Activated naive CD4-positive, alpha-beta T cell treated with anti-CD3 and anti-CD28 coated beads, Interleukin-2, amount 10 ng/mL, durations not matched to agents 7 days and 5 days (primary cell): ENCODE measurements at regions not wholly inside any gene's neighbourhood (a gene's known extent, or its start where the extent isn't known, plus 50 kb on each side); places are given as distances from the start of the nearest gene placed in this dataset.

Experiments used
- CTCF ChIA-PET: fragments of 350-600 bp; sonication (Branson Sonifier 250); formaldehyde crosslinking; loops from one replicate; lab custom pipeline; 2021; ENCODE audit warnings: antibody characterized with exemption; lab: Charles Lee
- DNase-seq: peaks from one replicate; pipeline ENCODE4 v3.0.0-alpha.2; 2020
- H3K27ac Mint-ChIP-seq: one replicate; pipeline ENCODE4 v1.8.0; 2021; ENCODE audit warnings: mild to moderate bottlenecking, moderate library complexity, mixed read lengths
- H3K27me3 Mint-ChIP-seq: one replicate; pipeline ENCODE4 v1.8.0; 2021; ENCODE audit warnings: mild to moderate bottlenecking, mixed read lengths
- H3K36me3 Mint-ChIP-seq: one replicate; pipeline ENCODE4 v1.8.0; 2021; ENCODE audit warnings: mixed read lengths
- H3K4me1 Mint-ChIP-seq: one replicate; pipeline ENCODE4 v1.8.0; 2021; ENCODE audit warnings: mixed read lengths
- H3K4me3 Mint-ChIP-seq: one replicate; pipeline ENCODE4 v1.8.0; 2021; ENCODE audit warnings: mild to moderate bottlenecking, moderate library complexity, mixed read lengths
- H3K9me3 Mint-ChIP-seq: one replicate; pipeline ENCODE4 v1.8.0; 2021; ENCODE audit warnings: mixed read lengths

GRCh38 chr5:179427676-179428056 lies 82.4 kb upstream of the ADAMTS2 start:
- no peaks in the 10 kb centered on the region for H3K27me3 Mint-ChIP-seq
- H3K9me3 Mint-ChIP-seq: no peaks in the 10 kb centered on the region
- DNase-seq: no peak
- no peak overlapping the region for H3K4me3 Mint-ChIP-seq
- no peaks in the 10 kb centered on the region for H3K36me3 Mint-ChIP-seq
- CTCF ChIA-PET: no interaction called here
- no peak overlapping the region for H3K27ac Mint-ChIP-seq
- no peaks in the 10 kb centered on the region for H3K4me1 Mint-ChIP-seq

DNA sequence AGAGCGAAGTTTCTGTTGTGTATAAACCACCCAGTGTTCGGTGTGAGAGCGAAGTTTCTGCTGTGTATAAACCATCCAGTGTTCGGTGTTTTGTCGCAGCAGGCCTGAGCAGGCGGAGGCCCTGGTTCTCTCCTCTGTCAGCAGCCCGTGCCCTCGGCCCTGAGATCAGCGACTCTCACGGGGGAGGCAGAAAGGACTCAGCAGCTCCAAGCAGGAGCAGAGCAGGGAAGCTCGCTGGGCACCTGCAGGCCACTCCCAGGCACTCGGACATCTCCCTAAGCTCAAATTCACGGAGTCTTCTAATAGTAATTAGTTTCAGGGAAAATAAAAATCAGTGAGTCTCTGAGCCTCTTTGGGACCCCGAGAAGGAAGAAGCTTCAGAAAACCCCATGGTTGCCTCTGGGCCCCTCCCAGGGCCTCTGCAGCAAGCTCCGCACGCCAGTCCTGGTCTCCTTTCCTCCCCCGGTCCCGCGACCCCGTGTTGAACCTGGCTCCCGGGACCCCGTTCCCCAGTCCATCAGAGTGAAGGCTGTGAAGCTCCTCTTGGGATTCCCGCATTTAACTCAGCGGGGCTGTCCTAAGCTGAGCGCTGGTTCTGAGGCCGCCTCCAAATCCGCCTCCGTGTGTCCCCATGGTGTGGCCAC lies 81.9 kb upstream of the ADAMTS2 start:
- no peak overlapping the region for H3K27ac Mint-ChIP-seq
- no peaks in the 10 kb centered on the region for H3K9me3 Mint-ChIP-seq
- CTCF ChIA-PET: no interaction called here
- H3K36me3 Mint-ChIP-seq: no peaks in the 10 kb centered on the region
- DNase-seq: no peak
- H3K4me1 Mint-ChIP-seq: no peaks in the 10 kb centered on the region
- no peak overlapping the region for H3K4me3 Mint-ChIP-seq
- H3K27me3 Mint-ChIP-seq: no peaks in the 10 kb centered on the region

DNA sequence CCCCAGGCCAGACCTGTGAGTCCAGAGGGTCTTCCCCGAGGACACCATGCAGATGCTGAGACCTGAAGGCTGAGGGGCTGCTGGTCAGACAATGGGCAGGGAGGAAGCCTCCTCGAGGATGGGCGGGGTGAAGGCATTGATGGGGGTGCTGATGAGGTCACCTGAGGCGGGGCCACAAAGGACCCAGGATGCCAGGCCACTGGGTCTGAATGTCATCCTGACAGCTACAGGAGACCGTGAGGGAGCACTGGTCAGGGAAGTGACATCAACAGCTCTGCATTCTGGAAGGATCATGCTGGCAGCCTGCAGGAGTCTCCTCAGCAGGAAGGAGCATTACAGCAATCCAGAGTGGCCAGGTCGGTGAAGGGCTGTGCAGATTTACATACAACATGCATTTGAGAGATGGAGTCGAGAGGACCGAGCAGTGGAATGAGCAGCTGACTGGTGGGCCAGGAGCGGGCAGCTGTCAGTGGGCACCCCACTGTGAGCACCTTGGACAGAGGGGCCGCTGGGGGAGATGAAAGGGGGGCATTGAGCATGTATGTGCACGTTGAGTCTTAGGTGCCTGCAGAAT lies 77.7 kb upstream of the ADAMTS2 start:
- CTCF ChIA-PET: no interaction called here
- no peaks in the 10 kb centered on the region for H3K27me3 Mint-ChIP-seq
- no peak overlapping the region for H3K27ac Mint-ChIP-seq
- no peak for DNase-seq
- H3K4me1 Mint-ChIP-seq: no peaks in the 10 kb centered on the region
- no peak overlapping the region for H3K4me3 Mint-ChIP-seq
- H3K36me3 Mint-ChIP-seq: no peaks in the 10 kb centered on the region
- no peaks in the 10 kb centered on the region for H3K9me3 Mint-ChIP-seq

DNA sequence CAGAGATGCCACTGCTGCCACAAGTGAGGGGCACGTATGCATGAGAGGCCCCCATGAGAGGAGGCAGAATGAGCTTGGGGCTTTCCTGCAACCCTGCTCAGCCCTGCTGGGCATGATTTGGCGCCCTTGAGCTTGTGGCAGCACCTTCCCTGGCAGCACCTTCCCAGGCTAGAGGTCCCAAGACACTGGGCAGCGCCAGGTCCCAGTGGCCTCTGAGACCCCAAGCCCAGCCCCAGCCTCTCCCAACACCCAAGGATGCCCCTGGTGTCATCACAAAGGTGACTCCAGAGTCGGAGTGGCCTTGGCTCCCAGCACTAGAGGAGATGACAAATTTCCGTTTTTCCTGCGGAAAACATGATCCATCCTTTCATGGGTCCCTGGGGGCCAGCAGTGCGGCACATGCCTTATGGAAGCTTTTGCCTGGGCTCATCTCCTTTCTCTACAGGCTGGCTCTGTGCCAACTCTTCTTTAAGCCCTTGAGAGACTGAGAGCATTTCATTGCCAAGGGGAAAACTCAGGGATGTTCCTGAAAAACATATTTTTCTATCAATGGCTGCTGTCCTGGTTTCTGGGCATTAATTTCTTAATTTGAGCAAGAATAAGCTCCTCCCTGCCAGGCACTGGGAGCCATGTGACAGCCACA lies 77.1 kb upstream of the ADAMTS2 start:
- DNase-seq: no peak
- no peak overlapping the region for H3K27ac Mint-ChIP-seq
- no peaks in the 10 kb centered on the region for H3K4me1 Mint-ChIP-seq
- no peaks in the 10 kb centered on the region for H3K9me3 Mint-ChIP-seq
- CTCF ChIA-PET: no interaction called here
- no peaks in the 10 kb centered on the region for H3K27me3 Mint-ChIP-seq
- no peaks in the 10 kb centered on the region for H3K36me3 Mint-ChIP-seq
- H3K4me3 Mint-ChIP-seq: no peak overlapping the region

DNA sequence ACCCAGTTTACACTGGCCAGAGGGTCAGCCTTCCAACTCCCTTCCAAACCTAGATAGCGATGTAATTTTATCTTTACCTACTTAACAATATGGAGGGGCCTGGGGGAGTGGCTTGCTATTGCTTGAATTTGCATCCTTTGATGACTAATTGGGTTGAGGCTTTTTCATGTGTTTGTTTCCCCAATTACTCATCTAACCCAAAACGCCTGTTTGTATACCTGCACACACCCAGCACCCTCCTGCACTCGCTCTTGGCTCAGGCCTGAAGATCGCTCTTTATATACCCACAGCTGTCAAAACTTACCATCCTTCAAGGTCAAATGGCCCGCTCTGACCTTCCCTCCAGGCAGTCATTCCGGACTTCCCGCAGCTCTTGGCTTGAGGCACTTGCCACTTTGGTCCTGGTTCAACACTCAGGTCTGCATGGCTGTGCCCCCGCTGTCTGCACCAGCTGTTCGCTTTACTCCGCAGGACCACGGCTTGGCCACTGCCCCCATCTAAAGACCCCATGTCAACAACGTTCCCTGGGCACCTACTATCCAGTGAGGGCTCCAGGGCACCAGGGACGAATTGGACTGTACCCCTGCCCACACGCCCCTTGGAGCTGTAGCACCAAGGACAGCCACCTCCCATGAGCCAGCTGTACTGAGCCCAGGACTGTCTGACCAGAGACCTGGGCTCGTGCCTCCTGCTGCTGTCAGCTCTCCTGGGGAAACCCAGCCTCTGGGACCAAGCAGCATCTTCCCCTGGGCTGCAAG lies 76.1 kb upstream of the ADAMTS2 start:
- Mint-ChIP-seq H3K36me3 (no peaks in the 10 kb centered on the region), H3K27ac (no peak overlapping the region), H3K9me3 (no peaks in the 10 kb centered on the region), H3K27me3 (no peaks in the 10 kb centered on the region), H3K4me3 (no peak overlapping the region), H3K4me1 (no peaks in the 10 kb centered on the region)
- CTCF ChIA-PET: no interaction called here
- no peak for DNase-seq

DNA sequence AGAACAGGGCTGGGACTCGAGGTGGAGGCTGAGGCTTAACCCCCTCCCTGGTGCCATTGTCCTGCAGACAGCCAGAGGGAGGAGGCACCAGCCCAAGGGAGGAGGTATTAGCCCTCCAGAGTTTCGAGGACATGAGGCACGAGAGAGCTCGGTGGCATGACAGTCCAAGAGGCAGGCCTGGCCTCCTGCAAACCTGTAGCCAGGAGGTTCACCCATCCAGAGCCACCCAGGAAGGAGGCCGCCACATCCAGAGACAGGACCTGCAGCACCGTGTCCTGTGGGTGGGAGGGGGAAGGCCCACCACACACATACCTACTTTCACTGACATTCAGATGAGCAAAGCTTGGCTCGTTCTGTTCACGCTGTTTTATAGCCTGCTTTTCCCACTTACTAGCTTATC lies 75.2 kb upstream of the ADAMTS2 start:
- H3K36me3 Mint-ChIP-seq: no peaks in the 10 kb centered on the region
- no peak overlapping the region for H3K4me3 Mint-ChIP-seq
- H3K27me3 Mint-ChIP-seq: no peaks in the 10 kb centered on the region
- no peak overlapping the region for H3K27ac Mint-ChIP-seq
- H3K9me3 Mint-ChIP-seq: no peaks in the 10 kb centered on the region
- H3K4me1 Mint-ChIP-seq: no peaks in the 10 kb centered on the region
- DNase-seq: no peak
- CTCF ChIA-PET: no interaction called here

DNA sequence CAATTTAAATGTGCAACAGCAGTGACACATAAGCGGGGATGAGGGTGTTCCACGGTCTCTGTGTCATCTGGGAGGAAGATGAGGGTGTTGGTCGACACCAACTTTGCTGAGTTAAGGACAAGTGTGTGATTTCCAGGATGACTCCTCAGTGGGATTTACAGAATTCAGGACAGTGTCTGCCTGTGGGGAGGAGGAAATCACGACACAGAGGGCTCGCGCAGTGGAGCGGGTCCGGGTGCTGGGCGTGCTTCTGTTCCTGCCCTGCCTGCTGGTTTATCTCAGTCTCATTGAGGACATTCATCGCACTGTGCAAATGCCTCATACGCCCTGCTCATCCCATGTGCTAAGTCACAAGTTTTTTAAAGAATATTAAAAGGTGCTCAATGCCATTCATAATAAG lies 73.7 kb upstream of the ADAMTS2 start:
- H3K9me3 Mint-ChIP-seq: no peaks in the 10 kb centered on the region
- no peak overlapping the region for H3K27ac Mint-ChIP-seq
- DNase-seq: no peak
- CTCF ChIA-PET: interaction anchor here (0.6 kb wide), 1 partner anchor 25 kb away, joined by 3 read pairs; no protein-coding TSS in a partner anchor
- no peaks in the 10 kb centered on the region for H3K4me1 Mint-ChIP-seq
- no peak overlapping the region for H3K4me3 Mint-ChIP-seq
- H3K36me3 Mint-ChIP-seq: no peaks in the 10 kb centered on the region
- H3K27me3 Mint-ChIP-seq: no peaks in the 10 kb centered on the region

GRCh38 chr5:179417696-179418095 lies 72.4 kb upstream of the ADAMTS2 start:
- Mint-ChIP-seq H3K36me3 (no peaks in the 10 kb centered on the region), H3K9me3 (no peaks in the 10 kb centered on the region), H3K4me1 (no peaks in the 10 kb centered on the region)

DNA sequence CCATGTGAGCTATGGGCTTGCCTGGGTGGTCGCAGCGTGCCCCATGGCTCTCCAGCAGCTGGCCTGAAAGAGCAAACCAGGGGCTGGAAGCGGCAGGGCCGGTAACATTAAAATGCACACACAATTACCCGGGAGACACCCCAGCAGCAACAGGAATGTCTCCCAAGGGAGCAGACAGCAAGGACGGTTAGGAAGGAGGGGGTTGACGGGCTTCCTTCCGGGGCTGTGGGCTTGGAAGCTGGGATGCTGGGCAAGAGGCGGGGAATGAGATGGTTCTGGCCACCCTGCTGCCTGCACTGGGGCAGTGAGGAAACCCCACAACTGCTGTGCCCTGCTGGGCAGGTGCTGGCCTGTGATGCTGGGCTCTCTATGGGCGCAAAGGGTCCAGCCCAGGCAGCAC lies 71.8 kb upstream of the ADAMTS2 start:
- H3K27ac Mint-ChIP-seq: no peak overlapping the region
- no peaks in the 10 kb centered on the region for H3K36me3 Mint-ChIP-seq
- CTCF ChIA-PET: no interaction called here
- H3K4me1 Mint-ChIP-seq: no peaks in the 10 kb centered on the region
- no peaks in the 10 kb centered on the region for H3K9me3 Mint-ChIP-seq
- H3K27me3 Mint-ChIP-seq: no peaks in the 10 kb centered on the region
- no peak for DNase-seq
- no peak overlapping the region for H3K4me3 Mint-ChIP-seq

More at GRCh38 chr5:179417696-179418095, 72.4 kb upstream of the ADAMTS2 start:
- no peak overlapping the region for H3K4me3 Mint-ChIP-seq
- no peak for DNase-seq
- CTCF ChIA-PET: no interaction called here
- no peaks in the 10 kb centered on the region for H3K27me3 Mint-ChIP-seq
- no peak overlapping the region for H3K27ac Mint-ChIP-seq

DNA sequence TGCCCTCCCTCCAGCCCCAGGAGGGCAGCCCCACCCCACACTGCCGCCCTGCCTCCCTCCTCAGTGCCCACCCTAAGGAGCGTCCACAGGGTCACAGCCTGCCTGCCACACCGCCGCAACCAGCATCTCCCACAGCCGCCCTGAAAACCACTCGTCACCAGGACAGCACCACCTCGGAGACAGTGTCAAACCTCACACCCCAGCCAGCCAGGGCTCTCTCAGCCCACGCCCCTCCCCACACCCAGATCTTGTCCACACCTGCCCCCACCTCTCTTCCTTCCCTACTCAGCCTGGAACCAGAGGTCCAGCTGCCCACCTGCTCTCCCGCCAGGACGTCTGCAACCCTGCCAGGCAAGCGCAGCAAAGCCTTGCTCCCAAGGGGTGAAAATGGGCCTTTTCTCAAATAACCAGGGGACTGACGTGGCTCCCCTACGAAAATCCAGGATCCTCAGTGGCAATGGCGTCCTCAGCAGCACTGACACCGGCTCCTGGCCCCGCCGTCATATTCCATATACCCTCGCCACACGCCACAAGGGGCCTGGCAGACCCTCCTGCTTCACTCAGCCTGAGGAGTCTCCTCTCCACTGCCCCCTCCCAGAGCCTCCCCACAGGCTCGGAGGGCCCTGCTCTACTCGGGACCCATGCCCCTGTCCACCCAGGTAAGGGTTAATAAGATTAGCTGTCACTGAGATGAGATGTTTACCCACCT lies 71.0 kb upstream of the ADAMTS2 start:
- no peak for DNase-seq
- Mint-ChIP-seq H3K4me1 (no peaks in the 10 kb centered on the region), H3K27me3 (no peaks in the 10 kb centered on the region), H3K36me3 (no peaks in the 10 kb centered on the region), H3K27ac (no peak overlapping the region), H3K4me3 (no peak overlapping the region), H3K9me3 (no peaks in the 10 kb centered on the region)
- CTCF ChIA-PET: no interaction called here

DNA sequence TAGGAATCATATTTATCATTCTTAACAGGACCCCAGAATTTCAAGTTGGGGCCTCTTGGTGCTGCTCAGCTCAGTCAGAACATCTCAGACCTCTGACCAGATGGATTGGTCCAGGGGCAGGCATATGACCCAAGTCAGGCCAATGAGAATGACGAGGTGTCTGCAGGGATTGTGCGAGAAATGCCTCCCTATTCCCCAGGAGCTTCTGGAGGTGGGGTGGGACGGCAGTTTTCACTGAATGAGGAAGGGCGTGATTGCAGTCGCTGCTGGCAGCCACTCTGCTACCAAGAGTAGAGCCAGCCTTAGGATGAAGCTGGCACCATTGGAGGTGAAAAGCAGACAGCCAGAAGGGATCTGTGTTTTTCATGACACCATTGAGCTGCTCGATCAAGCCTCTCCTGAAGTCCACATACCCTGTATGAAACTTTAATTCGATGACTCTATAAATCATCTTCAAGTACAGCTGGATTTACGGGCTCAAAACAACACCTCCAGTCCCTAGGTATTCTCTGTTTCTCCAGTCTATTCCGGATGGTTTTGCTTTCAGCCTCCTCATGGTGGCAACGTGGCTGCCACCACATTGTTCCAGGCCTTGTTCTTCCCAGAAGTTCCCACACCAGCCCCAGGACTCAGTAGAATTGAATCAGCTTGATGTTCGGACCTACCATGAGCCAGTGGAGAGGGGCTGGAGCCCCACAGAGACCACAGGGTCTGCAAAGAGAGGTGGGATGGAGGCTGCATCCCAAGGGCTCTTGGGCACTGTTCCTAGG lies 70.2 kb upstream of the ADAMTS2 start:
- no peaks in the 10 kb centered on the region for H3K9me3 Mint-ChIP-seq
- CTCF ChIA-PET: no interaction called here
- no peak overlapping the region for H3K27ac Mint-ChIP-seq
- no peaks in the 10 kb centered on the region for H3K27me3 Mint-ChIP-seq
- H3K4me3 Mint-ChIP-seq: no peak overlapping the region
- no peaks in the 10 kb centered on the region for H3K4me1 Mint-ChIP-seq
- no peak for DNase-seq
- H3K36me3 Mint-ChIP-seq: no peaks in the 10 kb centered on the region

GRCh38 chr5:179414459-179415261 lies 69.4 kb upstream of the ADAMTS2 start:
- Mint-ChIP-seq H3K4me1 (no peaks in the 10 kb centered on the region), H3K27me3 (no peaks in the 10 kb centered on the region), H3K4me3 (no peak overlapping the region), H3K36me3 (no peaks in the 10 kb centered on the region), H3K27ac (no peak overlapping the region), H3K9me3 (no peaks in the 10 kb centered on the region)
- CTCF ChIA-PET: no interaction called here
- DNase-seq: no peak
